A549 (cell line): ENCODE measurements at regions not wholly inside any gene's neighbourhood (a gene's known extent, or its start where the extent isn't known, plus 50 kb on each side); places are given as distances from the start of the nearest gene placed in this dataset.

Experiments
- ATAC-seq, 2 experiments: fragments of 200-7000 bp in 1 of 2; fragments of >200 bp in 1 of 2; cut with Nextera tagmentation in 1 of 2; cut with Tn5 transposase in 1 of 2; 3 replicates each; pipeline versions ENCODE4 v1.8.0 to v1.9.1; 2018 to 2020; ENCODE audit warnings: mild to moderate bottlenecking in 1 of 2, moderate library complexity in 1 of 2
- CTCF ChIA-PET: fragments of 300-600 bp; sonication (Branson Sonifier 250); formaldehyde crosslinking; extraction: SDS; loops from one replicate; lab custom pipeline; 2021; ENCODE audit warnings: antibody characterized with exemption, inconsistent platforms; lab: Yijun Ruan, JAX
- POLR2A ChIA-PET: fragments of 350-600 bp; formaldehyde crosslinking; extraction: SDS; loops from one replicate; lab custom pipeline; 2021; ENCODE audit warnings: antibody characterized with exemption, inconsistent platforms; lab: Yijun Ruan, JAX
- DNase-seq, 2 experiments: peaks; one replicate each; pipeline versions ENCODE4 v3.0.0 to v3.0.0-alpha.2; 2011 to 2016; ENCODE audit warnings: low read depth in 1 of 2, low spot score in 1 of 2
- FAIRE-seq: peaks from 2 replicates; lab custom pipeline; 2011; peaks lifted over from hg19 to GRCh38; lab: Jason Lieb, UNC
- H3K27ac ChIP-seq, 2 experiments: fragments of >200 bp; sonication (Bioruptor Twin); formaldehyde crosslinking; 3 replicates each; pipeline ENCODE4 v1.5.1; 2016 to 2017
- H3K4me1 ChIP-seq: fragments of >200 bp; sonication (Bioruptor Twin); formaldehyde crosslinking; 3 replicates; pipeline ENCODE4 v1.6.1; 2016
- H3K4me2 ChIP-seq: fragments of >200 bp; sonication (Bioruptor Twin); formaldehyde crosslinking; 3 replicates; pipeline ENCODE4 v1.6.1; 2016
- H3K4me3 ChIP-seq: fragments of >200 bp; sonication (Bioruptor Twin); formaldehyde crosslinking; 3 replicates; pipeline ENCODE4 v1.5.1; 2016
- H3K9me3 ChIP-seq: fragments of >200 bp; sonication (Bioruptor Twin); formaldehyde crosslinking; 3 replicates; pipeline ENCODE4 v1.6.1; 2016
- CBX2 ChIP-seq: fragments of 200-600 bp; sonication (generic); IDR thresholded peaks from 2 replicates; pipeline ENCODE4 v1.6.1; 2016; ENCODE audit warnings: low read depth, mild to moderate bottlenecking, borderline replicate concordance
- CEBPB ChIP-seq, 2 experiments: fragments of >200 bp in 1 of 2; sonication (Bioruptor Twin) in 1 of 2; formaldehyde crosslinking in 1 of 2; IDR thresholded peaks; 2 replicates each; pipeline ENCODE4 v1.6.1; 2012 to 2016
- CHD2 ChIP-seq: fragments of 150-350 bp; IDR thresholded peaks from 2 replicates; pipeline ENCODE4 v1.6.1; 2014; ENCODE audit warnings: low read length; ENCODE audit not compliant: partially characterized antibody
- EHMT2 ChIP-seq: fragments of 200-600 bp; sonication (generic); IDR thresholded peaks from 2 replicates; pipeline ENCODE4 v1.6.1; 2016; ENCODE audit warnings: antibody characterized with exemption, low read depth, mild to moderate bottlenecking, moderate library complexity
- ESRRA ChIP-seq: fragments of 150-350 bp; IDR thresholded peaks from 2 replicates; pipeline ENCODE4 v1.6.1; 2014; ENCODE audit warnings: mild to moderate bottlenecking, low read length, borderline replicate concordance
- FOXS1 ChIP-seq: fragments of 250-450 bp; sonication (Bioruptor Pico); IDR thresholded peaks from 2 replicates; pipeline ENCODE4 v1.5.0; 2020; ENCODE audit warnings: mild to moderate bottlenecking, moderate library complexity
- GATA3 ChIP-seq: IDR thresholded peaks from 2 replicates; pipeline ENCODE4 v1.6.1; 2012; ENCODE audit warnings: borderline replicate concordance
- HDAC2 ChIP-seq: fragments of 200-600 bp; sonication (generic); IDR thresholded peaks from 2 replicates; pipeline ENCODE4 v1.6.1; 2016
- HEYL ChIP-seq: fragments of 250-450 bp; sonication (Bioruptor Pico); IDR thresholded peaks from 2 replicates; pipeline ENCODE4 v1.8.0; 2021; ENCODE audit warnings: mild to moderate bottlenecking, moderate library complexity
- HOXA7 ChIP-seq: fragments of 250-450 bp; sonication (Bioruptor Pico); IDR thresholded peaks from 2 replicates; pipeline ENCODE4 v1.5.0; 2020; ENCODE audit warnings: mild to moderate bottlenecking, moderate library complexity
- HOXB5 ChIP-seq: fragments of 250-450 bp; sonication (Bioruptor Pico); IDR thresholded peaks from 2 replicates; pipeline ENCODE4 v1.5.0; 2020; ENCODE audit warnings: mild to moderate bottlenecking, moderate library complexity
- JUN ChIP-seq, 2 experiments: fragments of >200 bp; sonication (Bioruptor Twin); formaldehyde crosslinking; IDR thresholded peaks; 2 replicates in 1 of 2; 3 replicates in 1 of 2; pipeline ENCODE4 v1.6.1; 2016 to 2017
- JUNB ChIP-seq: fragments of >200 bp; sonication (Bioruptor Twin); formaldehyde crosslinking; IDR thresholded peaks from 2 replicates; pipeline ENCODE4 v1.6.1; 2016
- NR3C1 ChIP-seq: fragments of >200 bp; sonication (Bioruptor Twin); formaldehyde crosslinking; IDR thresholded peaks from 3 replicates; pipeline ENCODE4 v1.6.1; 2017
- PHF8 ChIP-seq: fragments of 200-600 bp; sonication (generic); IDR thresholded peaks from 2 replicates; pipeline ENCODE4 v1.6.1; 2016; ENCODE audit warnings: low read depth, mild to moderate bottlenecking, antibody characterized with exemption, moderate library complexity, borderline replicate concordance
- POLR2A ChIP-seq: IDR thresholded peaks from 2 replicates; pipeline ENCODE4 v1.6.1; 2012; ENCODE audit warnings: mild to moderate bottlenecking, low read length
- RARB ChIP-seq: fragments of 250-450 bp; sonication (Bioruptor Pico); IDR thresholded peaks from 2 replicates; pipeline ENCODE4 v1.8.0; 2021; ENCODE audit warnings: mild to moderate bottlenecking, moderate library complexity
- RNF2 ChIP-seq: fragments of 200-600 bp; sonication (generic); IDR thresholded peaks from 2 replicates; pipeline ENCODE4 v1.6.1; 2016; ENCODE audit warnings: low read depth, mild to moderate bottlenecking, antibody characterized with exemption, moderate library complexity, borderline replicate concordance
- SREBF2 ChIP-seq: fragments of 450-650 bp; IDR thresholded peaks from 2 replicates; pipeline ENCODE4 v1.6.1; 2014; ENCODE audit warnings: mild to moderate bottlenecking, moderate library complexity
- TP53 ChIP-seq: fragments of 250-450 bp; sonication (Bioruptor Pico); IDR thresholded peaks from 2 replicates; pipeline ENCODE4 v1.5.0; 2021; ENCODE audit warnings: mild to moderate bottlenecking, moderate library complexity
- ZFP36 ChIP-seq: fragments of 450-650 bp; IDR thresholded peaks from 2 replicates; pipeline ENCODE4 v1.6.1; 2014; ENCODE audit warnings: borderline replicate concordance; ENCODE audit not compliant: partially characterized antibody
- WGBS: methylation state at CpG from one replicate; pipeline ENCODE4 v1.1.6; 2017; ENCODE audit errors: missing lambda C conversion rate; 5-methylcytosine and 5-hydroxymethylcytosine counted together
- TF ChIP-seq, protein P1 (sequence below): fragments of 450-650 bp; IDR thresholded peaks from 2 replicates; pipeline ENCODE4 v1.6.1; 2014; ENCODE audit warnings: antibody characterized with exemption
- TF ChIP-seq, protein P2 (sequence below): fragments of 150-350 bp; IDR thresholded peaks from 2 replicates; pipeline ENCODE4 v1.6.1; 2014; ENCODE audit warnings: low read depth, mild to moderate bottlenecking, low read length
- TF ChIP-seq, protein P3 (sequence below): IDR thresholded peaks from 2 replicates; pipeline ENCODE4 v1.6.1; 2012; ENCODE audit warnings: low read depth, borderline replicate concordance
- TF ChIP-seq, protein P4 (sequence below): IDR thresholded peaks from 2 replicates; pipeline ENCODE4 v1.6.1; 2012

DNA sequence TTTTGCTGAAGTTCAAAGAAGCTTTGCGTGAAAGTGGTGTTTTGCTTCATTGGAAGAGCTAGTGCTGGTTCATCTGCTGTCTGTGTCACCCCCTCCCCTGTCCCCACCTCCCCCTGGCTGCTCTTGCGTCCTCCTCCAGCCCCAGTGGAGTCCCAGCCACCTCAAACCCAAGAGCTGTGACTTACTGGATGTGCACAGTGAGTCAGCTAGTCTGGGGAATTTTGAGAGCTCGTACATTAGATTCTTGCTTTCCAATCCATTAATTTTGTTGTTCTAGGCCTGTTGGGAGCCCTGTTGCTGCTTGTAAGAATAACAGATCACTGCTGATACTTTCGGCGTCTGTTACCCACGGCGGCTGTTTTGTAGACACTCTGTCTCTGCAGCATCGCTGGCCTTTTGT, 412.1 kb downstream of the TSN start:
- TF ChIP-seq, protein P1, sequence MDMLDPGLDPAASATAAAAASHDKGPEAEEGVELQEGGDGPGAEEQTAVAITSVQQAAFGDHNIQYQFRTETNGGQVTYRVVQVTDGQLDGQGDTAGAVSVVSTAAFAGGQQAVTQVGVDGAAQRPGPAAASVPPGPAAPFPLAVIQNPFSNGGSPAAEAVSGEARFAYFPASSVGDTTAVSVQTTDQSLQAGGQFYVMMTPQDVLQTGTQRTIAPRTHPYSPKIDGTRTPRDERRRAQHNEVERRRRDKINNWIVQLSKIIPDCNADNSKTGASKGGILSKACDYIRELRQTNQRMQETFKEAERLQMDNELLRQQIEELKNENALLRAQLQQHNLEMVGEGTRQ: no peak
- TF ChIP-seq CHD2 (no peak), ESRRA (no peak), HOXA7 (no peak), FOXS1 (CRISPR knock-in tag) (no peak), JUN (IDR thresholded peaks at IDR 0.05) (no peak), HOXB5 (CRISPR knock-in tag) (no peak), SREBF2 (no peak), PHF8 (no peak)

DNA sequence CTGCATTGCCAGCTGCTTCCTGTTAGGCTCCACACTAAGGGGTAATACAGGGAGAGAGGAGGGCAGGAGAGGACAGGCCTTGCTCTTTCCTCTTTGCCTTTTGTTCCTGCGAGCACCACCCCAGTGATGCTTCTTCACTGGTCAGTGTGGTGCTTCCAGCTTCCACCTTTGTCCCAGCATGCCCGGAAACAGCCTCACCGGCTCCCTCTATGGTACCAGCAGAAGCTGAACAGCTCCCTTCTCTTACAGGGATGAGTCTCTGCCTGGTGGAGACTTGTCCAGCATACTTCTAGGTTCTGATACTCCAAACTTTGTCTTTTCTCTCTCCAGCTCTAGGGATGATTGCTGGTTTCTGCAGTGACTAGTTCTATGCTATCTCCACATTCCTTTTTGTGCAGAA, 413.3 kb downstream of the TSN start:
- Histone ChIP-seq H3K9me3 (no peaks in the 10 kb centered on the region), H3K4me2 (no peak overlapping the region), H3K27ac (no peak overlapping the region), H3K4me3 (no peak overlapping the region)
- POLR2A ChIA-PET: no interaction called here
- DNase-seq (no peak), ATAC-seq (peak in 1 of 2 experiments; percentile 51; a peak in 2 of 6 replicates)
- TF ChIP-seq, protein P2, sequence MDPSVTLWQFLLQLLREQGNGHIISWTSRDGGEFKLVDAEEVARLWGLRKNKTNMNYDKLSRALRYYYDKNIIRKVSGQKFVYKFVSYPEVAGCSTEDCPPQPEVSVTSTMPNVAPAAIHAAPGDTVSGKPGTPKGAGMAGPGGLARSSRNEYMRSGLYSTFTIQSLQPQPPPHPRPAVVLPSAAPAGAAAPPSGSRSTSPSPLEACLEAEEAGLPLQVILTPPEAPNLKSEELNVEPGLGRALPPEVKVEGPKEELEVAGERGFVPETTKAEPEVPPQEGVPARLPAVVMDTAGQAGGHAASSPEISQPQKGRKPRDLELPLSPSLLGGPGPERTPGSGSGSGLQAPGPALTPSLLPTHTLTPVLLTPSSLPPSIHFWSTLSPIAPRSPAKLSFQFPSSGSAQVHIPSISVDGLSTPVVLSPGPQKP: no peak
- TF ChIP-seq NR3C1: no peak
- TF ChIP-seq, protein P1: no peak
- no peak for TF ChIP-seq CBX2
- TF ChIP-seq HDAC2: no peak
- no peak for TF ChIP-seq TP53 (CRISPR knock-in tag)
- TF ChIP-seq, protein P3, sequence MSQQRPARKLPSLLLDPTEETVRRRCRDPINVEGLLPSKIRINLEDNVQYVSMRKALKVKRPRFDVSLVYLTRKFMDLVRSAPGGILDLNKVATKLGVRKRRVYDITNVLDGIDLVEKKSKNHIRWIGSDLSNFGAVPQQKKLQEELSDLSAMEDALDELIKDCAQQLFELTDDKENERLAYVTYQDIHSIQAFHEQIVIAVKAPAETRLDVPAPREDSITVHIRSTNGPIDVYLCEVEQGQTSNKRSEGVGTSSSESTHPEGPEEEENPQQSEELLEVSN: no peak
- TF ChIP-seq RARB (CRISPR knock-in tag): no peak
- TF ChIP-seq HEYL: no peak
- no peak for TF ChIP-seq ZFP36
- no peak for TF ChIP-seq GATA3
- no peak for TF ChIP-seq JUNB
- TF ChIP-seq POLR2A: no peak
- TF ChIP-seq EHMT2: no peak
- TF ChIP-seq CEBPB (IDR thresholded peaks at IDR 0.05): no peak
- TF ChIP-seq RNF2: no peak
- TF ChIP-seq, protein P4, sequence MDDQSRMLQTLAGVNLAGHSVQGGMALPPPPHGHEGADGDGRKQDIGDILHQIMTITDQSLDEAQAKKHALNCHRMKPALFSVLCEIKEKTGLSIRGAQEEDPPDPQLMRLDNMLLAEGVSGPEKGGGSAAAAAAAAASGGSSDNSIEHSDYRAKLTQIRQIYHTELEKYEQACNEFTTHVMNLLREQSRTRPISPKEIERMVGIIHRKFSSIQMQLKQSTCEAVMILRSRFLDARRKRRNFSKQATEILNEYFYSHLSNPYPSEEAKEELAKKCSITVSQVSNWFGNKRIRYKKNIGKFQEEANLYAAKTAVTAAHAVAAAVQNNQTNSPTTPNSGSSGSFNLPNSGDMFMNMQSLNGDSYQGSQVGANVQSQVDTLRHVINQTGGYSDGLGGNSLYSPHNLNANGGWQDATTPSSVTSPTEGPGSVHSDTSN: no peak
- TF ChIP-seq, all 56 proteins: peak for 0
- CTCF ChIA-PET: no interaction called here
- H3K4me1 ChIP-seq: no peaks in the 10 kb centered on the region
- WGBS: 0% methylated on average over 3 of the region's 3 CpGs
- no peak for FAIRE-seq

More for the DNA sequence above, 412.1 kb downstream of the TSN start:
- POLR2A ChIA-PET: no interaction called here
- WGBS: 56% methylated on average over 8 of the region's 8 CpGs
- CTCF ChIA-PET: no interaction called here
- Histone ChIP-seq H3K4me3 (no peak overlapping the region), H3K9me3 (no peaks in the 10 kb centered on the region), H3K4me2 (no peak overlapping the region), H3K27ac (no peak overlapping the region), H3K4me1 (no peaks in the 10 kb centered on the region)
- FAIRE-seq: no peak
- DNase-seq: no peak
- no peak for ATAC-seq
